ENCODE measurements at regions not wholly inside any gene's neighbourhood (a gene's known extent, or its start where the extent isn't known, plus 50 kb on each side); places are given as distances from the start of the nearest gene placed in this dataset.

DNA sequence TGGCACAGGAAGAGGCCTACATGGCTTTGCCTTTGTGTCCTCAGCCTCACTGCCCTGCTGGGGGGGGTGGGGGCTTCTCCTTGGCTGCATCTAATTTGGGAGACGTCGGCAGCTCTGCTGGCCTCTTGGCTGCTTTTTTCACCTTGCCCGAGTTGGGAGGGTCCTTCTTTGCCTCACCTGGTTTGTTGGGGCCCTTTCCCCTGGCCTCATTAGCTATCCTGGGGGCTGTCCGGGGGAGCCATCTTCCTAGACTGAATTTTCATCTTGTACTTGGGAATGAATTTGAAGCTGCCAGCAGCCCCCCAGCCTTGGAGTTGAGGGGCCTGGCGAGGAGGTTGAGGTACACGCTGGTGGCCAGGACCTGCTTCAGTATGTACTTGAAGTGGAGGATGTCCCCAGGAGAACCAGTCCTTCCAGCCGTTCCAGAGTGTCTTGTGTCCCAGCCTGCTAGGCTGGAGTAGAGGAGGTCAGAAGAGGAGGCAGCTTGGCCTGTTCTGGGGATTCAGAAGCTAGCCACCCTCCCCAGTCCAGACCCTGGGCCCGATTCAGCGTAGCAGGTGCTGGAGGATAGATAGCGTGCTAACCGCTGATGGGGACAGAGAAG is 70.7 kb upstream of the VASH1 start:
- Histone ChIP-seq H3K27me3 (no peaks in the 10 kb centered on the region), H3K4me1 (no peaks in the 10 kb centered on the region), H3K9me3 (peaks cover 0 to 38% (median 24%) of the 10 kb centered on the region in 11 donors), H3K27ac (no peak overlapping the region), H3K36me3 (no peaks in the 10 kb centered on the region), H3K4me3 (no peak overlapping the region)
- WGBS, 2 donors, result 93 to 94% methylated on average over 11 of the region's 11 CpGs
- intact Hi-C loops (cut with DNase I), result no loop called here
- DNase-seq (no peak), ATAC-seq (no peak)
- TF ChIP-seq, protein P1, sequence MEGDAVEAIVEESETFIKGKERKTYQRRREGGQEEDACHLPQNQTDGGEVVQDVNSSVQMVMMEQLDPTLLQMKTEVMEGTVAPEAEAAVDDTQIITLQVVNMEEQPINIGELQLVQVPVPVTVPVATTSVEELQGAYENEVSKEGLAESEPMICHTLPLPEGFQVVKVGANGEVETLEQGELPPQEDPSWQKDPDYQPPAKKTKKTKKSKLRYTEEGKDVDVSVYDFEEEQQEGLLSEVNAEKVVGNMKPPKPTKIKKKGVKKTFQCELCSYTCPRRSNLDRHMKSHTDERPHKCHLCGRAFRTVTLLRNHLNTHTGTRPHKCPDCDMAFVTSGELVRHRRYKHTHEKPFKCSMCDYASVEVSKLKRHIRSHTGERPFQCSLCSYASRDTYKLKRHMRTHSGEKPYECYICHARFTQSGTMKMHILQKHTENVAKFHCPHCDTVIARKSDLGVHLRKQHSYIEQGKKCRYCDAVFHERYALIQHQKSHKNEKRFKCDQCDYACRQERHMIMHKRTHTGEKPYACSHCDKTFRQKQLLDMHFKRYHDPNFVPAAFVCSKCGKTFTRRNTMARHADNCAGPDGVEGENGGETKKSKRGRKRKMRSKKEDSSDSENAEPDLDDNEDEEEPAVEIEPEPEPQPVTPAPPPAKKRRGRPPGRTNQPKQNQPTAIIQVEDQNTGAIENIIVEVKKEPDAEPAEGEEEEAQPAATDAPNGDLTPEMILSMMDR (IDR thresholded peaks at IDR 0.05), result no peak

DNA sequence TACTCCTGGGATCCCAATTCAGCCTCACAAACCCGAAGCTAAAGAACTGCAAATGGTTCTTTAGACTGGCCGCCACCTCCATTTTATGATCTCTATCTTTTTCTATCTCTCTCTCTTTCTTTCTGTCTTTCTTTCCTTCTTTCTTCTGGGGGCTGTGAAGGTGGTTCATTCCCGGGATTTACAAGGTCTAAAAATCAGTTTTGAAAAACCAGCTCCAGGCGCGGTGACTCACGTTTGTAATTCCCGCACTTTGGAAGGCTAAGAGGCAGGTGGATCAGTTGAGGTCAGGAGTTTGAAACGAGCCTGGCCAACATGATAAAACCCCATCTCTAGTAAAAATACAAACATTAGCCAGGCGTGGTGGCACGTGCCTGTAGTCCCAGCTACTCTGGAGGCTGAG is 67.2 kb upstream of the VASH1 start:
- no peak for DNase-seq
- no peak overlapping the region for H3K27ac ChIP-seq
- no peaks in the 10 kb centered on the region for H3K36me3 ChIP-seq
- TF ChIP-seq, protein P1 (IDR thresholded peaks at IDR 0.05), result no peak
- H3K4me1 ChIP-seq, result no peaks in the 10 kb centered on the region
- whole genome bisulfite sequencing, 2 donors, result 76 to 82% methylated on average over 10 of the region's 10 CpGs
- intact Hi-C loops (cut with DNase I), result no loop called here
- no peak overlapping the region for H3K4me3 ChIP-seq
- ATAC-seq, result no peak
- peaks cover 0 to 6% (median 0%) of the 10 kb centered on the region in 11 donors for H3K9me3 ChIP-seq
- no peaks in the 10 kb centered on the region for H3K27me3 ChIP-seq

DNA sequence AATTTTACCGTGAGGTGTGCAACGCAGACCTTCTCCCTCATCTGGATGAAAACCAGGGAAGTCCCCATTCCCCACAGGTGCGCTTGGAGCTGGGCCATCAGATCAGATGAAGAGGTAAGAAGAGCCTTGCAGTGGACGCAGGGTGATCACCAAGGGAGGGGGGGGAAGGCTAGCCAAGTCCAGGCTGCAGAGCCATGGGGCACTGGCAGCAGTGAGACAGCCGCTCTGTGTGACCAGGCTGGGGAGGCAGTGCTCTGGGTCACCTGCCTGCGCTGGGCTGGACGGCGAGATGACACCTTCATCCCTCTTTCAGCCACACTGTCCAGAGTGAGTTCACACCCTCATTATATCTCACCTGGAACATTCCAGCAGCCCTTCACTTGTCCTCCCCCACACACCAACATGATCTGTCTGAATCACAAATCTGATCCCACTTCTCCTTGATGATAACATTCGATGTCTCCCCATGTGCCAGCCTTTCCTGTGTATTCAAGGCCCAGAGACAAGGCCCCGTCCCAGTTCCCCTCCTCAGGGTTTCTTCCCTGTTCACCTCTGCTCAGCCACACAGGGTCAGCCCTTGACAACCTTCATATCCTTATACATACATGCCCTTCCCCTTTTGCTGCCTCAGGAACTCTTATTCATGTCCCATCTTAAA is 65.9 kb upstream of the VASH1 start:
- DNase-seq (no peak), ATAC-seq (no peak)
- Histone ChIP-seq H3K4me1 (peaks cover 0 to 10% (median 4%) of the 10 kb centered on the region in 9 donors), H3K27me3 (no peaks in the 10 kb centered on the region), H3K36me3 (no peaks in the 10 kb centered on the region), H3K4me3 (no peak overlapping the region), H3K9me3 (no peaks in the 10 kb centered on the region), H3K27ac (no peak overlapping the region)
- 94 to 97% methylated on average over 10 of the region's 10 CpGs for WGBS, 2 donors
- intact Hi-C loops (cut with DNase I), result no loop called here
- TF ChIP-seq, protein P1 (IDR thresholded peaks at IDR 0.05), result no peak

DNA sequence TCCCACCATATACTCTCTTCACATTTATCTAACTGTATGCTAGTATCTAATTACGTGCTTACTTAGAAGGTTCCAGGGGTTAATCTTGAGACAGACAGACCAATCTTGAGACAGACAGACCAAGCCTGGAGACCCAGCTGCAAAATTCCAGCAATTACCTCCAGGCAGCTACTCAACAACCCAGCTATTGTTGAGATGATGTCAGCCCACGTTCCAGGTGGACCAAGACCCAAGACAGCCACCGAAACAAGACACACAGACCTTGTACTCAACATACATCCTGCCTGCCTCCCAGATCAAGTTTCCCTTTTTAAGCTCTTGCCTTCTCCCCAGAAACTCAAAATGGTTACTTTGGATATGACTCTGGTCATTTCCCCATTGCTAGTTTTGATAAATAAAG is 64.9 kb upstream of the VASH1 start:
- TF ChIP-seq, protein P1 (IDR thresholded peaks at IDR 0.05), result no peak
- WGBS, 2 donors, result 88 to 90% methylated on average over 3 of the region's 3 CpGs
- Histone ChIP-seq H3K27me3 (no peaks in the 10 kb centered on the region), H3K36me3 (no peaks in the 10 kb centered on the region), H3K27ac (no peak overlapping the region), H3K4me3 (no peak overlapping the region), H3K4me1 (peaks cover 0 to 10% (median 4%) of the 10 kb centered on the region in 9 donors), H3K9me3 (no peaks in the 10 kb centered on the region)
- intact Hi-C loops (cut with DNase I), result no loop called here
- ATAC-seq (no peak), DNase-seq (no peak)
